CD8-positive, alpha-beta memory T cell (primary cell): ENCODE measurements at regions not wholly inside any gene's neighbourhood (a gene's known extent, or its start where the extent isn't known, plus 50 kb on each side); places are given as distances from the start of the nearest gene placed in this dataset.

Source experiments
- CTCF ChIA-PET: fragments of 350-600 bp; sonication (Branson Sonifier 250); formaldehyde crosslinking; loops from one replicate; lab custom pipeline; 2021; ENCODE audit warnings: antibody characterized with exemption; lab: Charles Lee
- POLR2A ChIA-PET: fragments of 350-600 bp; sonication (Branson Sonifier 250); formaldehyde crosslinking; loops from one replicate; lab custom pipeline; 2021; ENCODE audit warnings: antibody characterized with exemption; lab: Charles Lee
- DNase-seq, 5 donors: peaks; one replicate each; pipeline versions ENCODE4 v3.0.0 to v3.0.0-alpha.2; 2020 to 2022; ENCODE audit warnings: mixed read lengths in 1 of 5
- H3K27ac ChIP-seq: one replicate; pipeline ENCODE4 v1.7.0; 2013; ENCODE audit warnings: low read depth, mild to moderate bottlenecking, low read length, moderate library complexity
- H3K27me3 ChIP-seq: 2 replicates; pipeline ENCODE4 v1.7.0; 2013; ENCODE audit warnings: low read length, mild to moderate bottlenecking; ENCODE audit not compliant: insufficient read depth, poor library complexity, severe bottlenecking
- H3K36me3 ChIP-seq: 2 replicates; pipeline ENCODE4 v1.7.0; 2013; ENCODE audit warnings: mild to moderate bottlenecking, low read length, moderate library complexity; ENCODE audit not compliant: insufficient read depth
- H3K4me1 ChIP-seq: 2 replicates; pipeline ENCODE4 v1.7.0; 2013; ENCODE audit warnings: mild to moderate bottlenecking, low read length, moderate library complexity; ENCODE audit not compliant: insufficient read depth
- H3K4me3 ChIP-seq: 2 replicates; pipeline ENCODE4 v1.7.0; 2013; ENCODE audit warnings: mild to moderate bottlenecking, low read length
- H3K9me3 ChIP-seq: 2 replicates; pipeline ENCODE4 v1.7.0; 2013; ENCODE audit warnings: mild to moderate bottlenecking, low read length
- H3K27ac Mint-ChIP-seq, 8 donors: one replicate each; pipeline ENCODE4 v1.8.0; 2020 to 2021; ENCODE audit warnings: mixed read lengths in 8 of 8, mild to moderate bottlenecking in 6 of 8, inconsistent platforms in 3 of 8, moderate library complexity in 3 of 8
- H3K27me3 Mint-ChIP-seq, 2 donors: one replicate each; pipeline ENCODE4 v1.8.0; 2020 to 2021; ENCODE audit warnings: mixed read lengths in 2 of 2, mild to moderate bottlenecking in 1 of 2, moderate library complexity in 1 of 2
- H3K36me3 Mint-ChIP-seq, 3 donors: one replicate each; pipeline ENCODE4 v1.8.0; 2020 to 2021; ENCODE audit warnings: mixed read lengths in 3 of 3, inconsistent platforms in 1 of 3, mild to moderate bottlenecking in 1 of 3
- H3K4me1 Mint-ChIP-seq, 3 donors: one replicate each; pipeline ENCODE4 v1.8.0; 2020 to 2021; ENCODE audit warnings: mixed read lengths in 3 of 3, inconsistent platforms in 1 of 3, mild to moderate bottlenecking in 1 of 3
- H3K4me3 Mint-ChIP-seq, 7 donors: one replicate each; pipeline ENCODE4 v1.8.0; 2020 to 2021; ENCODE audit warnings: mixed read lengths in 7 of 7, mild to moderate bottlenecking in 6 of 7, moderate library complexity in 4 of 7, inconsistent platforms in 2 of 7
- H3K9me3 Mint-ChIP-seq, 5 donors: one replicate each; pipeline ENCODE4 v1.8.0; 2020 to 2022; ENCODE audit warnings: mixed read lengths in 5 of 5, mild to moderate bottlenecking in 3 of 5, moderate library complexity in 2 of 5, inconsistent platforms in 1 of 5

- no peaks in the 10 kb centered on the region for H3K36me3 Mint-ChIP-seq
- Histone ChIP-seq H3K4me1 (no peaks in the 10 kb centered on the region), H3K27ac (no peak overlapping the region), H3K9me3 (no peaks in the 10 kb centered on the region), H3K27me3 (no peaks in the 10 kb centered on the region), H3K4me3 (no peak overlapping the region), H3K36me3 (no peaks in the 10 kb centered on the region)
- H3K4me1 Mint-ChIP-seq, result no peaks in the 10 kb centered on the region
- no peak overlapping the region for H3K27ac Mint-ChIP-seq
- H3K4me3 Mint-ChIP-seq, result no peak overlapping the region
- no peaks in the 10 kb centered on the region for H3K27me3 Mint-ChIP-seq
- DNase-seq, result no peak
- POLR2A ChIA-PET, result no interaction called here
- H3K9me3 Mint-ChIP-seq, result peaks cover 0 to 17% (median 4%) of the 10 kb centered on the region in 5 donors
- CTCF ChIA-PET, result no interaction called here
These were observed 564.4 kb upstream of the LINC00305 start for GRCh38 chr18:64713284-64713683.

- DNase-seq, result no peak
- no peaks in the 10 kb centered on the region for H3K36me3 ChIP-seq
- Mint-ChIP-seq H3K9me3 (peaks cover 0 to 21% (median 3%) of the 10 kb centered on the region in 5 donors), H3K36me3 (no peaks in the 10 kb centered on the region), H3K27me3 (no peaks in the 10 kb centered on the region), H3K4me1 (no peaks in the 10 kb centered on the region), H3K4me3 (no peak overlapping the region), H3K27ac (no peak overlapping the region)
- no peak overlapping the region for H3K4me3 ChIP-seq
- no peaks in the 10 kb centered on the region for H3K9me3 ChIP-seq
- no peaks in the 10 kb centered on the region for H3K4me1 ChIP-seq
- no peaks in the 10 kb centered on the region for H3K27me3 ChIP-seq
- no peak overlapping the region for H3K27ac ChIP-seq
- CTCF ChIA-PET, result no interaction called here
- POLR2A ChIA-PET, result no interaction called here
These were observed 563.1 kb upstream of the LINC00305 start for GRCh38 chr18:64712035-64712434.

- peaks cover 2 to 14% (median 3%) of the 10 kb centered on the region in 5 donors for H3K9me3 Mint-ChIP-seq
- POLR2A ChIA-PET, result no interaction called here
These were observed 561.4 kb upstream of the LINC00305 start for GRCh38 chr18:64710105-64710861.

GRCh38 chr18:64707052-64707451 lies 558.2 kb upstream of the LINC00305 start:
- no peaks in the 10 kb centered on the region for H3K36me3 Mint-ChIP-seq
- DNase-seq, result no peak
- peaks cover 0 to 31% (median 5%) of the 10 kb centered on the region in 5 donors for H3K9me3 Mint-ChIP-seq
- Histone ChIP-seq H3K9me3 (no peaks in the 10 kb centered on the region), H3K36me3 (no peaks in the 10 kb centered on the region), H3K27me3 (no peaks in the 10 kb centered on the region), H3K4me1 (no peaks in the 10 kb centered on the region), H3K27ac (no peak overlapping the region), H3K4me3 (no peak overlapping the region)
- no peak overlapping the region for H3K27ac Mint-ChIP-seq
- no peaks in the 10 kb centered on the region for H3K27me3 Mint-ChIP-seq
- no peak overlapping the region for H3K4me3 Mint-ChIP-seq
- POLR2A ChIA-PET, result no interaction called here
- H3K4me1 Mint-ChIP-seq, result no peaks in the 10 kb centered on the region
- CTCF ChIA-PET, result no interaction called here

More at GRCh38 chr18:64710105-64710861, 561.4 kb upstream of the LINC00305 start:
- no peak overlapping the region for H3K4me3 Mint-ChIP-seq
- no peaks in the 10 kb centered on the region for H3K4me1 Mint-ChIP-seq
- no peaks in the 10 kb centered on the region for H3K27me3 Mint-ChIP-seq
- H3K36me3 Mint-ChIP-seq, result no peaks in the 10 kb centered on the region
- no peaks in the 10 kb centered on the region for H3K27me3 ChIP-seq
- no peaks in the 10 kb centered on the region for H3K9me3 ChIP-seq
- no peak overlapping the region for H3K4me3 ChIP-seq
- no peak overlapping the region for H3K27ac ChIP-seq
- CTCF ChIA-PET, result no interaction called here
- no peak for DNase-seq
- H3K4me1 ChIP-seq, result no peaks in the 10 kb centered on the region
- H3K36me3 ChIP-seq, result no peaks in the 10 kb centered on the region
- H3K27ac Mint-ChIP-seq, result no peak overlapping the region

GRCh38 chr18:64699081-64699480 lies 550.2 kb upstream of the LINC00305 start:
- no peaks in the 10 kb centered on the region for H3K27me3 ChIP-seq
- H3K36me3 ChIP-seq, result no peaks in the 10 kb centered on the region
- CTCF ChIA-PET, result no interaction called here
- POLR2A ChIA-PET, result no interaction called here
- Mint-ChIP-seq H3K4me3 (no peak overlapping the region), H3K4me1 (no peaks in the 10 kb centered on the region), H3K27ac (no peak overlapping the region), H3K9me3 (peaks cover 0 to 30% (median 6%) of the 10 kb centered on the region in 5 donors), H3K27me3 (no peaks in the 10 kb centered on the region), H3K36me3 (no peaks in the 10 kb centered on the region)
- H3K9me3 ChIP-seq, result no peaks in the 10 kb centered on the region
- no peak overlapping the region for H3K4me3 ChIP-seq
- H3K27ac ChIP-seq, result no peak overlapping the region
- DNase-seq, result no peak
- H3K4me1 ChIP-seq, result no peaks in the 10 kb centered on the region

- Mint-ChIP-seq H3K27ac (no peak overlapping the region), H3K4me1 (peaks cover 0 to under 1% (median 0%) of the 10 kb centered on the region in 3 donors), H3K27me3 (no peaks in the 10 kb centered on the region), H3K36me3 (no peaks in the 10 kb centered on the region), H3K4me3 (no peak overlapping the region), H3K9me3 (peaks cover 4 to 15% (median 7%) of the 10 kb centered on the region in 5 donors)
- Histone ChIP-seq H3K4me1 (no peaks in the 10 kb centered on the region), H3K9me3 (no peaks in the 10 kb centered on the region), H3K36me3 (no peaks in the 10 kb centered on the region), H3K27ac (no peak overlapping the region), H3K27me3 (no peaks in the 10 kb centered on the region), H3K4me3 (no peak overlapping the region)
- POLR2A ChIA-PET, result no interaction called here
- DNase-seq, result no peak
- CTCF ChIA-PET, result no interaction called here
These were observed 547.1 kb upstream of the LINC00305 start for GRCh38 chr18:64695851-64696553.

- no peaks in the 10 kb centered on the region for H3K9me3 ChIP-seq
- no peak overlapping the region for H3K4me3 ChIP-seq
- Mint-ChIP-seq H3K36me3 (no peaks in the 10 kb centered on the region), H3K27me3 (no peaks in the 10 kb centered on the region), H3K27ac (no peak overlapping the region), H3K4me1 (peaks cover 0 to 1% (median 0%) of the 10 kb centered on the region in 3 donors), H3K4me3 (no peak overlapping the region), H3K9me3 (peaks cover 3 to 21% (median 7%) of the 10 kb centered on the region in 5 donors)
- DNase-seq, result no peak
- no peaks in the 10 kb centered on the region for H3K4me1 ChIP-seq
- H3K27ac ChIP-seq, result no peak overlapping the region
- no peaks in the 10 kb centered on the region for H3K27me3 ChIP-seq
- ChIA-PET CTCF (no interaction called here), POLR2A (no interaction called here)
- H3K36me3 ChIP-seq, result no peaks in the 10 kb centered on the region
These were observed 544.9 kb upstream of the LINC00305 start for GRCh38 chr18:64693766-64694165.

GRCh38 chr18:64692826-64693225 lies 543.9 kb upstream of the LINC00305 start:
- no peaks in the 10 kb centered on the region for H3K4me1 ChIP-seq
- H3K27me3 Mint-ChIP-seq, result no peaks in the 10 kb centered on the region
- H3K27ac Mint-ChIP-seq, result no peak overlapping the region
- no peaks in the 10 kb centered on the region for H3K27me3 ChIP-seq
- H3K9me3 ChIP-seq, result no peaks in the 10 kb centered on the region
- no peak overlapping the region for H3K4me3 Mint-ChIP-seq
- no peaks in the 10 kb centered on the region for H3K36me3 ChIP-seq
- DNase-seq, result no peak
- H3K4me3 ChIP-seq, result no peak overlapping the region
- POLR2A ChIA-PET, result no interaction called here
- no peaks in the 10 kb centered on the region for H3K36me3 Mint-ChIP-seq
- no peak overlapping the region for H3K27ac ChIP-seq
- peaks cover 1 to 20% (median 7%) of the 10 kb centered on the region in 5 donors for H3K9me3 Mint-ChIP-seq
- peaks cover 0 to 1% (median 0%) of the 10 kb centered on the region in 3 donors for H3K4me1 Mint-ChIP-seq
- CTCF ChIA-PET, result no interaction called here
